ACC112 (cell line): ENCODE measurements at regions not wholly inside any gene's neighbourhood (a gene's known extent, or its start where the extent isn't known, plus 50 kb on each side); places are given as distances from the start of the nearest gene placed in this dataset.

Experiments used
- H2AFZ ChIP-seq: fragments of 200-600 bp; sonication (generic); one replicate; pipeline ENCODE4 v1.6.0; 2017; ENCODE audit warnings: antibody characterized with exemption, low read length; ENCODE audit not compliant: unreplicated experiment
- H3K27ac ChIP-seq: fragments of 200-600 bp; sonication (generic); 2 replicates; pipeline ENCODE4 v1.5.1; 2014; ENCODE audit warnings: low read depth, mild to moderate bottlenecking, antibody characterized with exemption, low read length, moderate library complexity
- H3K27me3 ChIP-seq: fragments of 200-600 bp; sonication (generic); 2 replicates; pipeline ENCODE4 v1.6.1; 2014; ENCODE audit warnings: mild to moderate bottlenecking, antibody characterized with exemption, low read length, moderate library complexity, mixed read lengths; ENCODE audit not compliant: insufficient read depth
- H3K36me3 ChIP-seq: fragments of 200-600 bp; sonication (generic); 2 replicates; pipeline ENCODE4 v1.6.1; 2016; ENCODE audit warnings: mild to moderate bottlenecking, antibody characterized with exemption, low read length, moderate library complexity, mixed read lengths; ENCODE audit not compliant: insufficient read depth
- H3K4me1 ChIP-seq: fragments of 200-600 bp; sonication (generic); one replicate; pipeline ENCODE4 v1.6.1; 2016; ENCODE audit warnings: low read length, mixed read lengths; ENCODE audit not compliant: insufficient read depth, unreplicated experiment, control insufficient read depth
- H3K4me3 ChIP-seq: fragments of 200-600 bp; sonication (generic); 2 replicates; pipeline ENCODE4 v1.5.1; 2014; ENCODE audit warnings: mild to moderate bottlenecking, low read depth, low read length
- H3K79me2 ChIP-seq: fragments of 200-600 bp; sonication (generic); one replicate; pipeline ENCODE4 v1.6.0; 2016; ENCODE audit warnings: low read length; ENCODE audit not compliant: control insufficient read depth, unreplicated experiment, insufficient read depth

- no peaks in the 10 kb centered on the region for H3K79me2 ChIP-seq
- no peak overlapping the region for H3K4me3 ChIP-seq
- no peaks in the 10 kb centered on the region; the same call in 1 of the 2 replicates for H3K27me3 ChIP-seq
- no peaks in the 10 kb centered on the region for H3K36me3 ChIP-seq
- H3K4me1 ChIP-seq: no peaks in the 10 kb centered on the region
- H2AFZ ChIP-seq: no peak overlapping the region
- no peak overlapping the region for H3K27ac ChIP-seq
Measured at GRCh38 chr5:148708854-148709253, 54.5 kb upstream of the HTR4 start.

- H3K36me3 ChIP-seq: no peaks in the 10 kb centered on the region
- no peak overlapping the region for H2AFZ ChIP-seq
- H3K4me1 ChIP-seq: no peaks in the 10 kb centered on the region
- no peaks in the 10 kb centered on the region; the same call in 1 of the 2 replicates for H3K27me3 ChIP-seq
- H3K27ac ChIP-seq: no peak overlapping the region
- no peak overlapping the region for H3K4me3 ChIP-seq
- H3K79me2 ChIP-seq: no peaks in the 10 kb centered on the region
Measured at GRCh38 chr5:148711961-148712360, 57.6 kb upstream of the HTR4 start.

- Histone ChIP-seq H3K4me1 (no peaks in the 10 kb centered on the region), H3K27me3 (peaks cover 14% of the 10 kb centered on the region), H3K4me3 (no peak overlapping the region), H3K79me2 (no peaks in the 10 kb centered on the region), H2AFZ (no peak overlapping the region), H3K27ac (no peak overlapping the region), H3K36me3 (no peaks in the 10 kb centered on the region)
Measured at GRCh38 chr5:148713735-148714508, 59.6 kb upstream of the HTR4 start.

- Histone ChIP-seq H2AFZ (no peak overlapping the region), H3K36me3 (no peaks in the 10 kb centered on the region), H3K4me1 (no peaks in the 10 kb centered on the region), H3K27me3 (peaks cover 41% of the 10 kb centered on the region), H3K4me3 (no peak overlapping the region), H3K27ac (no peak overlapping the region), H3K79me2 (no peaks in the 10 kb centered on the region)
Measured at GRCh38 chr5:148716716-148717115, 62.4 kb upstream of the HTR4 start.

GRCh38 chr5:148717668-148718067, 63.3 kb upstream of the HTR4 start:
- Histone ChIP-seq H3K4me3 (no peak overlapping the region), H3K36me3 (no peaks in the 10 kb centered on the region), H3K4me1 (no peaks in the 10 kb centered on the region), H2AFZ (no peak overlapping the region), H3K27ac (no peak overlapping the region), H3K79me2 (no peaks in the 10 kb centered on the region), H3K27me3 (peaks cover 47% of the 10 kb centered on the region)

- no peaks in the 10 kb centered on the region for H3K36me3 ChIP-seq
- H3K27ac ChIP-seq: no peak overlapping the region
- no peak overlapping the region for H2AFZ ChIP-seq
- no peaks in the 10 kb centered on the region for H3K79me2 ChIP-seq
- H3K4me1 ChIP-seq: no peaks in the 10 kb centered on the region
- H3K27me3 ChIP-seq: peaks cover 63% of the 10 kb centered on the region
- H3K4me3 ChIP-seq: no peak overlapping the region
Measured at GRCh38 chr5:148719605-148720004, 65.3 kb upstream of the HTR4 start.

- Histone ChIP-seq H3K27me3 (peaks cover 70% of the 10 kb centered on the region), H3K36me3 (no peaks in the 10 kb centered on the region), H2AFZ (no peak overlapping the region), H3K79me2 (no peaks in the 10 kb centered on the region), H3K4me1 (no peaks in the 10 kb centered on the region), H3K27ac (no peak overlapping the region), H3K4me3 (no peak overlapping the region)
Measured at GRCh38 chr5:148720257-148720656, 65.9 kb upstream of the HTR4 start.

GRCh38 chr5:148723143-148723542, 68.8 kb upstream of the HTR4 start:
- no peaks in the 10 kb centered on the region for H3K36me3 ChIP-seq
- no peaks in the 10 kb centered on the region for H3K4me1 ChIP-seq
- H3K4me3 ChIP-seq: no peak overlapping the region
- H2AFZ ChIP-seq: no peak overlapping the region
- peaks cover 65% of the 10 kb centered on the region for H3K27me3 ChIP-seq
- H3K79me2 ChIP-seq: no peaks in the 10 kb centered on the region
- H3K27ac ChIP-seq: no peak overlapping the region

GRCh38 chr5:148725675-148726074, 71.3 kb upstream of the HTR4 start:
- no peaks in the 10 kb centered on the region for H3K36me3 ChIP-seq
- H3K79me2 ChIP-seq: no peaks in the 10 kb centered on the region
- H3K27ac ChIP-seq: no peak overlapping the region
- H2AFZ ChIP-seq: no peak overlapping the region
- peaks cover 11% of the 10 kb centered on the region for H3K4me1 ChIP-seq
- peaks cover 41% of the 10 kb centered on the region for H3K27me3 ChIP-seq
- no peak overlapping the region for H3K4me3 ChIP-seq

- H3K79me2 ChIP-seq: no peaks in the 10 kb centered on the region
- no peak overlapping the region for H3K4me3 ChIP-seq
- H3K27ac ChIP-seq: peak overlapping the region; percentile 40; the same call in 1 of the 2 replicates
- H3K36me3 ChIP-seq: no peaks in the 10 kb centered on the region
- H3K4me1 ChIP-seq: peaks cover 31% of the 10 kb centered on the region
- H3K27me3 ChIP-seq: peaks cover 11% of the 10 kb centered on the region
- H2AFZ ChIP-seq: no peak overlapping the region
Measured at GRCh38 chr5:148729182-148729581, 74.9 kb upstream of the HTR4 start.

GRCh38 chr5:148730270-148730669, 75.9 kb upstream of the HTR4 start:
- peak overlapping the region; percentile 68; the same call in 1 of the 2 replicates for H3K4me3 ChIP-seq
- H3K4me1 ChIP-seq: peaks cover 31% of the 10 kb centered on the region
- 0 out of 2 replicates have a peak, but pooled peaks cover 2% of the 10 kb centered on the region for H3K27me3 ChIP-seq
- no peaks in the 10 kb centered on the region for H3K79me2 ChIP-seq
- peak overlapping the region; percentile 31 for H2AFZ ChIP-seq
- peak overlapping the region; percentile 40 for H3K27ac ChIP-seq
- H3K36me3 ChIP-seq: no peaks in the 10 kb centered on the region
